Non-pigmented ciliary epithelial cell (primary cell): ENCODE measurements at regions not wholly inside any gene's neighbourhood (a gene's known extent, or its start where the extent isn't known, plus 50 kb on each side); places are given as distances from the start of the nearest gene placed in this dataset.
"Not testable (repeated sequence)": the region's sequence is repeated elsewhere in the genome, so short reads cannot be mapped to it uniquely, and the experiment has no call there.

Experiments used
- DNase-seq: peaks from one replicate; pipeline ENCODE4 v3.0.0-alpha.2; 2010; ENCODE audit warnings: low read depth

DNA sequence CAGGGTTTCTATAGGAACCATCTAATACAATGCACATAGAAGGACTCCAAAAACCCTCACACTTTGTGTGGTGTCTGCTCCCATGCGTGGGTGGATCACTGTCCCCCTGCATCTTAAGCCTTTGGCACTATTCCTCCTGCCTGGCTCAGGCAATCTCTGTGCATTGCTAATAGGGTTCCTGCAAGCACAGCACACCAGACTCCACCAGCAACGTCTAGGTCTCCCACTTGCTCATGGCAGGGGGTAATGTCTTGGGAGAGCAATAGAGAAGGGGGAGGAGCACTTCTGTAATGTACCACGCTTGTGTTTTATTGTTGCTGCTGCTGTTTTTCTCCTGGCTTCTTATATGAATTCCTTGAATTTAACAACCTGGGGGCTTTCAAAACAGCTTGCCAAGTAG is 182.6 kb upstream of the GLRA1 start:
- no peak for DNase-seq

- DNase-seq, result no peak
Measured at GRCh38 chr5:152106571-152106970, 181.9 kb upstream of the GLRA1 start.

DNA sequence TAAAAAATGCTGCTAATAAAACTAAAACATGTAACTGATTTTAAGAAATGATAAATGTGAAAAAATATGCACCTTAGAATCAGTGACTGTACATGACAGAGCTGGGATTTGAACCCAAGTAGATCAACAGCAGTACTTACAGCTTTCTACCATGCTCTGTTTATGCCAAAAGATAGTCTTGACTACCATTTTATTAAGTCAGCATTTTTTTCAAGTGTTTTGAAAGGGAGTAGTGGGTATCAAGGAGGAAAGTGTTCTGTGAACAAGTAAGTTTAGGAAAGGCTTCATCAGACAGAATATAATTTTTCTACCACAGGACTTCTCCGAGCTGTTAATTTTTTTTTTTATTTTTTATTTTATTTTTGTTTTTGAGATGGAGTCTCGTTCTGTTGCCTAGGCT is 180.4 kb upstream of the GLRA1 start:
- DNase-seq, result no peak

DNA sequence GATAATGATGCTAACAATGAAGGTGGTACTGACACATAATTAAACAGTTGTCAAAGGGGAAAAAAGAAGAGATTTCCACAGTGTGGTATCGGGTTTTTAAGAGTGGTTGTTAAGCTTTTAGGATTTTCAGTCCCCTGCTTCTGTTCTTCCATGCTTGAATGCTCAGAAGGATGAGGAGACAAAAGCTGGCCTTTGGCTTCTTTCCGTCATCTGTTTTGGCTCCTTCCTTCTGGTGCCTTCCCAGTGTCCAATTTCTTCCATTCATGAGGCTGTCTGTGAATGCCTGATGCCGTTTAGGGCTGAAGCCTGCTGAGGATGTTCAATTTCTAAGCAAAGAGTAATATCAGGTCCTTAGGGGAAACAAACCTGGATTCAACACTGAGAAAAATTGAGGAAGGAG is 179.6 kb upstream of the GLRA1 start:
- no peak for DNase-seq

- not testable (repeated sequence) for DNase-seq
Measured at GRCh38 chr5:152102908-152103307, 178.3 kb upstream of the GLRA1 start.

DNA sequence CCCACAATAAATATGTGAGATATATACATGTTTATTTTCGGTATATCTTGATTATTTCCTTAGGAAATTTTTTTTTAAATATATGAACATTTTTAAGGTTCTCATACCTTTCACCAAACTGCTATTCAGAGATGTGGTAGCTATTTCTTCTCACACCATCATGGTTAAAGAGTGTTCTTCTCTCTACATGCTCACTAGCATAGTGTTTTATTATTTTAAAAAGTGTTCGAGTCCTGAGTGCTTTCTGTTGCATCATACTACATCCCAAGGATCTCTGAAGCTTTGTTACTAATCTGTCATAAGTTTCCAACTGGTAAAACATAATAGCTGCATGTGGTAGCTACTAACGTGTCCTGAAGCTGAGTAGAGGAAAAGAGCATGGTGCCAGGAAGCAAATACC is 177.4 kb upstream of the GLRA1 start:
- no peak for DNase-seq

DNA sequence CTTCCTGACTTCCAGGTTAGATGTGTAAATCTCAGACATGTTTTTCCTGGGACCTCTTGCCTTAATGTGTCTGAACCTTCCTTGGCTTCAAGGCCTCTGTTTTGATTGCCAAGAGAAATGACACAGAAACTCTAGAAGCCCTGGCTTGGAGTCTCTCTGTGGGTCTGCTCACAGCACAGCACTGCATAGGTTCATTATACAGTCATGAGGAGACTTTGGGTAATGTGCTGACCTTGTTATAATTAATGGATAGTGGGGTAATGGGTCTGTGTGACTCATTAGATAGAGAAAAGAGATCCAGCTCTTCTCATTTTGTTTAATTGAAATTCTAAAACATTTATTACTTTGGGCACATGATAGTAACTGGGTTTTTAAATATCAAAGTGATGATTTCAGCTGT is 175.8 kb upstream of the GLRA1 start:
- no peak for DNase-seq

DNA sequence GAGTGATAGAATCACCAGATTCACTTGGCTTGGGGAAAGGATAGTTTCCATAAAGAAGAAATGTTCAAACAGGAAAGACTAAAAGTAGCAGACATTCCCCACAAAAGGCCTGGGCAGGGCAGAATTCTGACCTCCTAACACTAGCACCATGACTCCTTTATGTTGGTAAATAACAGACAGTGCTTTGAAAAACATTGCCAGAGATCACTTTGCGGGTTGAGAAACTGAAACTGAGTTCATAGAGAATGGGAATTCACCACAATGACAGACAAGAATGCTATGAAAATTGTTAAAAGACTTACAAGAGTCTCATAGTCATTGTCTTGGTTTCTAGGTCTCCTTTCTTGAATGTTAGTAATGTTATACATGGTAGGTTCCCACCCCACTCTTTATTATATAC is 172.5 kb upstream of the GLRA1 start:
- no peak for DNase-seq

DNA sequence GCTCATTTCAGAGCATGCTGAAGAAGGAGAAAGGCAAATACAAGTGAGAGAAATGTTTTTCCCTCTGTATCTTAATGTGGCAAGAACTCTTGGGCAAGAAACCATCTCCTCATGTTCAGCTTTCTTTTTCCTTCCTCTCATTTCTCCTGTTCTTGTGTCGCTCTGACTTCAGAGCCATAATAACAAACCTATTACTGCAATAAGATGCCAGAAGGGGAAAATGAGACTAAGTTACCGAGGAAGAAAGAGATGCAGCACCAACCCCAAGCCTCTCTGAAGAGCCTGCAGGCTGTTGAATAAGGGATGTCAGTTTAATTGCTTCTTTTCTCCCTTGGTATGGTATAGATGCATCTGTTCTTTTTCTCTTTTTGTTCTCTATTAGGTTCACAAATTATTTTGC is 170.1 kb upstream of the GLRA1 start:
- no peak for DNase-seq

GRCh38 chr5:152094060-152094459 is 169.4 kb upstream of the GLRA1 start:
- DNase-seq, result no peak

DNA sequence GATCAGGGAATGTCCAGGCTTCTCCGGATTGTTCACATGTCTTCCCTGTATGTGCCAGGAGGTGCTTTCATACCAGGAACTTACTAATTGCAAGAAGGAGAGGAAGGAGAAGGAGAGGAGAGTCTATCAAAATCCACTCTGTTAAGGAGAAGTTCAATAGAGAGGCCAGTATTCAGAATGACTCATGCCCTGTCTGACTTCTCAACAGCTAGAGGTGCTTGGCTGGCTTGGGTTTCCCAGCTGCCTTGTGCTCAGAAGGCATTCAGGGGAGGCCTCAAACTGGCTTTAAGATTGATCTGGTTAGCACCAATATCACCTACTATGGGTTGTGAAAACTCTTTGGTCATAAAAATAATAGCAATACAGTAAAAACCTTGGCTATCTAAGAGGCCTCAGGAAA is 167.9 kb upstream of the GLRA1 start:
- no peak for DNase-seq

GRCh38 chr5:152089644-152090043 is 165.0 kb upstream of the GLRA1 start:
- DNase-seq, result no peak

DNA sequence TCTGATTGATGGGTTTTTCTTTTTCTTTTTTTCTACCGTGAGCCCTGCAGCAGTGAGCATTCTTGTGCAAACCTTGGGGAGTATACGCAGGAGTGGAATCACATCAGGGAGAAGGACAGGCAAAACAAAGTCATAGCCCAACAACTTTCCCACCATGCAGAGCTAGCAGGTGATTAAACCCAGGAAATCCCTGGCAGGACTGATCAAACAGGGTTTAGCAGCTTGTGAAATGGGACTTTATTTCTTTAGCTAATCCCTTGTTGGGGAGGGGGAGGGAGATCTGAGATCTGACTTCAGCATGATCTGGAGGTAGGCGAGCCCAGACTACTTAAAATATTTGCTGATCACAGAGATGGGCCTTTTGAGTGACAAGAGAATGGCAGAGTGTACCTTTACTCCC is 162.0 kb upstream of the GLRA1 start:
- no peak for DNase-seq

GRCh38 chr5:152084476-152084875 is 159.8 kb upstream of the GLRA1 start:
- DNase-seq, result no peak

DNA sequence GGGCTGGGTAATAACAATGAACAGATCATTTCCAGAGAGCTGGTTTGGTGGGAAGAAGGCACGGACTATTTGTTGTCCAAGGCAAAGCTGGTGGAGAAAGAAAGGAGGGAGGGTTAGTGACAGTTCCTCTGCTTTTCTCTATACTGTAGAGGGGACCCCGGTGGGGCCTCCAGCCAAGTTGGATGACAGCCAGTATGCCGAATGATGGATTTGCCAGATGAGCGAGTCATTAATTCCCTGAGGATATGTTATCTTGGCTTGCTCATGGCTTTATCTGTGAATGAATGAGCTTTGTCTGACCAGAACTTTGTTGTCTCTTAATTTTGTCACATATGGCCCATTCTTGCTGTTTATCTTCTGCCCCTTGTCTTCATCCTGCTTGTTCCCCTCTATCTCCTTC is 158.6 kb upstream of the GLRA1 start:
- no peak for DNase-seq

GRCh38 chr5:152072091-152072490 is 147.4 kb upstream of the GLRA1 start:
- no peak for DNase-seq

DNA sequence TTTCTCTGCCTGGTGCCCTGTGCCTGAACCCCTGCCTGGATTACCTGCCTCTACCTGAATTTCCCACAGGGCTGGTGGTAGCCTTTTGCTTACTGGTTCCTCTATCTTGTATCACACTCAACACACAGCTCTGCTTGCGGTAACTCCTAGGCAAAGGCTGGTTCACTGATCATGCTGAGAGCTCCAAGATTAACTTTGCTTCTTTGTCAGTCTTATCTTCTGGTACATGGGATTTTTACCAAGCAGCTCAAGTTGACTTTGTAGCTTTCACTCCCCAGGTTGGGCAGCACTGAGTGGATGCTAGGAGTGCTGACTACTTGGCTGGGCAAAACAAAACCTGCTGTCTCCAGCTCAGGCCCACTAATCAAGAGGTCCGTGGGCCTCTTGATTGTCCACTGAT is 145.9 kb upstream of the GLRA1 start:
- no peak for DNase-seq

DNA sequence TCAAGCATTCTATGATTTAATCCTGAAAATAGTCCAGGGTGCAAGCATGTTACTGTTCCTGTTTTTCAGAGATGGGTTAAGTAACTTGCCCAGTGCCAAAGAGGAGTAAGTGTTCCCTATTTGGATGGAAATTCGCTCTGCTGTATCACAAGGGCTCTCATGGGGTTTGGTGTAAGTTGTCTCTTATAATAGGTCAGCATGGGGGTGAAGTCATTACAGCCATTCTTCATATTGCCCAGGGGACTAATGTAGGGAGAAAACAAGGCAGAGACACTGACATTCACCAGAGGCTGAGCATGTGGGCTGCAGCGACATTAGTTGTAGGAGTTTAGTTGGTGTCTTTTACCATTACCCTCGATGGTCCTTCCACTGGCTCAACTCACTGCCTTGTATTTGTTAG is 142.1 kb upstream of the GLRA1 start:
- DNase-seq, result no peak

DNA sequence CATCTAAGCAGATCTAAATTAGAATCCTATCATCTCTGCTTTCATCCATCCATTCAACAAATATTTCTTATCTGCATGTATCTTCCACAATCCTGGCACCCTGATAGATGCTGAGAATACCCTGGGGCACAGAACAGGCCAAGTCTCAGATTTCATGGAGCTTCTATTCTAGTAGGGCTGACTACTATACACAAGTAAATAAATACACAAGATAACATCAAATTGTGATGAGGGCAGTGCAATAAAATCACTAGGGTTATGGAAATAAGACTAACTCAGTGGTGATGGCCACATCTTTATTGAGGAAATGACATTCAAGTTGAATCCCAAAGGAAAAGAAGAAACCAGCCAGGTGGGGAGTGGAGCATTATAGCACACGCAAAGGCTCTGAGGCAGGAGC is 138.4 kb upstream of the GLRA1 start:
- DNase-seq, result no peak

GRCh38 chr5:152061095-152061494 is 136.4 kb upstream of the GLRA1 start:
- no peak for DNase-seq

- no peak for DNase-seq
Measured at GRCh38 chr5:152058267-152058666, 133.6 kb upstream of the GLRA1 start.

DNA sequence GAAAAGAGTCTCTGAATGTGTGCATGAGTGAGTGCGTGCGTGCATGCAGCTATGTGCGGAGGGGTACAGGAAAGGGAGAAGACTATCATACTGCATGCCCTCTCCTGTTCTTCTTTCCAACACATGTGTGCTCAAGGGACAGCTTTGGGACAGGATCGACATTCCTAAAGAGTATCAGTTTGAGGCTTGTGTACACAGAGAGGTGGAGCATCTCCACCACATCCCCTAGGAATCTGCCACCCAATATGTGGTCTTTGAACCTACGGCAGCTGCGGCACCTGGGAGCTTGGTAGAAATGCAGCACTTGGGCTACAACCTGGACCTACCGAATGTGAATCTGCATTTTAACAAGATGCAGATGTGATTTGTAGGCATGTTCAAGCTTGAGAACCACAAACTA is 132.3 kb upstream of the GLRA1 start:
- DNase-seq, result no peak

DNA sequence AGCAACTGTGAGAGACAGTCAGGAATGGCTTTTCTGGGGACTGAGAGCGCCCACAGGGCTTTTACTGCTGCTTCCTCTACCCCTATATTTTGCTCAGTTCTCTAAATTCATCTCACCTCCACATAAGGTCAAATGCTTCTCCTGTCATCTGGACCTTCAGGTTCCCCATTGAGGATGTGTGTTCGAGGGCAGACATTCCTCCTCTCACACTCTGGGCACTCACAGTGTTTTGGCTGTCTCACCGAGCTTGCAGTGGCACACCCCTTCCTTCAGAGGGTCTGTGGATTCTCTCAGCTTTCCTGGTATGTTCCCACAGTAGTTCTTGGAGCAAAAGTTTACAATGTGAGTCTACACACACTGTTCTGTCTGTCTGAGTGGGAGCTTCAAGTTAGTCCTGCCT is 127.8 kb upstream of the GLRA1 start:
- no peak for DNase-seq

- no peak for DNase-seq
Measured at GRCh38 chr5:152051499-152052454, 127.1 kb upstream of the GLRA1 start.
